Stomach (tissue), 4 donors: ENCODE measurements at regions not wholly inside any gene's neighbourhood (a gene's known extent, or its start where the extent isn't known, plus 50 kb on each side); places are given as distances from the start of the nearest gene placed in this dataset.

Experiments used
- CTCF ChIP-seq, 7 experiments: fragments of 450-650 bp in 4 of 7; fragments of 200-600 bp in 3 of 7; sonication (generic) in 3 of 7; IDR thresholded peaks; one replicate each; pipeline ENCODE4 v1.5.1; 2016 to 2019; ENCODE audit warnings: antibody characterized with exemption in 7 of 7, control low read depth in 2 of 7, mild to moderate bottlenecking in 1 of 7
- EP300 ChIP-seq: sonication (generic); formaldehyde crosslinking; IDR thresholded peaks from one replicate; pipeline ENCODE4 v1.6.1; 2017; ENCODE audit warnings: antibody characterized with exemption
- POLR2A ChIP-seq, 4 donors: fragments of 450-650 bp; IDR thresholded peaks; one replicate each; pipeline ENCODE4 v1.6.1; 2016; ENCODE audit warnings: antibody characterized with exemption in 4 of 4, control low read depth in 2 of 4, mild to moderate bottlenecking in 1 of 4, moderate library complexity in 1 of 4
- POLR2AphosphoS5 ChIP-seq, 3 donors: sonication (generic); formaldehyde crosslinking; IDR thresholded peaks; one replicate each; pipeline ENCODE4 v1.6.1; 2016; ENCODE audit warnings: antibody characterized with exemption in 3 of 3

DNA sequence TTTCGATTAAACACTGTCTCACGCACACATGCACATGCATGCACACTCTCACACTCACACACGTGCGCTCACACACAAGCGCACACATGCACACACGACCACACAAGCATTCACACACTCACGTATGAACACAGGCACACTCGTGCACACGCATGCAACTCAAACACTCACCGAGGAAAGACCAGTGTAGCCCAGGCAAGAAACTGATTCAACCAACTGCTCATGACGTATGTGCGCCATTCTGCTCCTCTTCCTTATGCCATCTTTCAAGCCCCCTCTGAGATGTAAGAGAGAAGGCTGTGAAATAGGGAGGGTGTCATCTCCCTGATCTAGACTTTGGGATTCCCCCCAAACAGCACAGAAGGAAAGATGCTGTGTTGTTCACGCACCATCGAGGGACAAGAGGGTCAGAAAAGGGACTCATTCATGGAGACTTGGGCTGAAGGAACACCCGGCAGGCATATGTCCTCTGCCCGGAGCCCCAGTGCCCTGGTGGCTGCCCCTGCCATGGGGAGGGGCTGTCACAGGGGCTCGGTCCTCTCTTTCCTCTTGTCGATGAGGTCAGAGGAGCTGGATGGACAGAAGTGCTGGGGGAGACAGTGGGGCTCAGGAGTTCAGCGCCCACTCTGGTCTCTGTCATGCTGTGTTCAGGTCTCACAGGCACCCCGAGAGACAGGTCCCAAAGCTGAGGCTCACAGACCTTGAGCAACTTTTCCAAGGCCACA, 130.1 kb upstream of the SHH start:
- no peak for TF ChIP-seq POLR2A (IDR thresholded peaks at IDR 0.05)
- no peak for TF ChIP-seq CTCF (IDR thresholded peaks at IDR 0.05)
- TF ChIP-seq POLR2AphosphoS5 (IDR thresholded peaks at IDR 0.05), result no peak
- no peak for TF ChIP-seq EP300
